Hippocampal formation (tissue), 2 donors: ENCODE measurements at regions not wholly inside any gene's neighbourhood (a gene's known extent, or its start where the extent isn't known, plus 50 kb on each side); places are given as distances from the start of the nearest gene placed in this dataset.
"Not testable (repeated sequence)": the region's sequence is repeated elsewhere in the genome, so short reads cannot be mapped to it uniquely, and the experiment has no call there.

Experiments
- DNase-seq, 2 donors: peaks; one replicate each; lab custom pipeline; 2025; lab: John Stamatoyannopoulos, UW

GRCh38 chr21:23613014-23613413, 1994.3 kb downstream of the MRPL39 start:
- DNase-seq: no peak

DNA sequence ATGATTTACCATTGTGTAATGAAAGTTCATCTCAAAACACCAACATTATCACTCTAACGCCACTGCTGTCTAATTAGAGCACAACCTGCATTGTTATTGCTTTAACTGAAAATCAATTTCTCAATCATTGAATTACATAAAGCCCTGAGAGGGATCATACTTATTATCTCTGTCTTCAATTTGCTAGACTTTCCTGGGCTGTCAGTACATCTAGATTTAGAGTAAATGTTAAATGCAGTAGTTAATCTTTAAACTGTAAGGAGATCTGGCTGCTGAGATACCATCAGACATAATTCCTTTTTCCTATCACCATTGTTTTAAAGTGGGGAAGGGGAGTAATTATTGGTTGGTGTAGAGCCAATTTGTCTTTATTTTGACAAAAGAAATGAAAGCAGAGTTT, 1995.1 kb downstream of the MRPL39 start:
- no peak for DNase-seq

- DNase-seq: no peak
Observed at GRCh38 chr21:23607782-23608431, 1999.4 kb downstream of the MRPL39 start.

DNA sequence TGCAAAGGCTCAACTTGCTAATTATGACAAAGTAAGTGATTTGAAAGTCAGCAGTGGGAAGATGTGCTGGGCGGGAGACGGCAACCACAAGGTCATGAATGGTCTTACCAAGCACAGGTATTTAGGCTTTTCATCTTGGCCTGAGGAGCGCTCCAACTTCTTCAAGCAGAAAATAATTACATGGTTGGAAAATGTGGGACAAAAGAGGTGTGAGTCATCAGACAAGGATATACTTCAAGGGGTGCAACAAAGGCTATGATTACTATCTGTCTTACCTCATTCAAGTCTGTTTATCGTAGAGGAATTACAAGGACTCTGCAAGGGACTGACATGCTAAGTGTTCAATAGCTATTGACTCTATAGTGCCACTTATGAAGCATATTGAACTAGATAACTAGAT, 2005.7 kb downstream of the MRPL39 start:
- DNase-seq: no peak

DNA sequence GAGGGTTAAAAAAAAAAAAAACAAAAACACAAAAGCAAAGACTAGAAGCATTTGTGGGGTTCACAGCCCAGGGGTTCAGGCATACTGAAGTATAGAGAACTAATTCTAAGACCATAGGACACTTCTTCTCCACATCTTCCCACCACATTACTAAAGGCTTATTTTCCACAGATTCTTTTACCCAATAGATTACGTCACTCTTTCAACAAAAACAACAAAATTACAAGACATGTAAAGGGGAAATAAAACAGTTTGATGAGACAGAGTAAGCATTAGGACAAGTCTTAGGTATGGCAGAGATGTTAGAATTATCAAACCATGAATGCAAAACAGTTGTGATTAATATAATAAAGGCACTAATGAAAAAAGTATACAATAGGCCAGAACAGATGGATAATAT, 2013.7 kb downstream of the MRPL39 start:
- no peak for DNase-seq

DNA sequence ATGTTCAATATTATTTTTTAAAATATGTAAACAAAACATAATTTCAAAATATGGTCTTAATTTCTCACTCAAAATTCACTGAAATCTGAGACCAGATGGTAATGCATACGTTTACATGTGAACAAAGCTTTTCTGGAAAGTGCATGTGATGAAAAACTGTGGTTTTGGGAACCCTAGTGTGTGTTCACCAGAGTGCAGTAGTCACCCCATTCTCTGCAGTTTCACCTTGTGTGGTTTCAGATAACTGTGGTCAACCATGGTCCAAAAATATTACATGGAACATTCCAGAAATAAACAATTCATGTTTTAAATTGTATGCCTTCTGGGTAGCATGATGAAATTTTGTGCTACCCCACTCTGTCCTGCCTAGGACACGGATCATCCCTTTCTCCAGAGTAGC, 2021.9 kb downstream of the MRPL39 start:
- no peak for DNase-seq

GRCh38 chr21:23579573-23579972, 2027.7 kb downstream of the MRPL39 start:
- no peak for DNase-seq

- DNase-seq: no peak
Observed at GRCh38 chr21:23578027-23578426, 2029.3 kb downstream of the MRPL39 start.

DNA sequence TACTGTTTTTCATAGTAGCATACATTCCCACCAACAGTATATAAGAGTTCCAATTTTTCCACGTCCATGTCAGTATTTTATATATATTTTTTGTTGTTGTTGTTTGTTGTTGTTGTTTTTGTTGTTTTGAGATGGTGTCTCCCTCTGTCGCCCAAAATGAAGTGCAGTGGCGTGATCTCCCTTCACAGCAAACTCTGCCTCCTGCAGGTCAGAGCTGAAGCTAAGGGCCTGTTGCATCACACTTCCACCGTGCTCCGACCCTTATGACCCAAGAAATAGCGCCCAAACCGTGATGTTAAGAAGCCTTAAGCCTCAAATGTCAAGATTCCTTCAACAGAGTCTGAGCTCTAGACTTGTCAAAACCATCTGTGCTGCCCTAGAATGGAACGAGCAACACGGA, 2032.3 kb downstream of the MRPL39 start:
- DNase-seq: no peak

- DNase-seq: not testable (repeated sequence)
Observed at GRCh38 chr21:23548924-23549323, 2058.4 kb downstream of the MRPL39 start.

- no peak for DNase-seq
Observed at GRCh38 chr21:23543333-23543732, 2063.9 kb downstream of the MRPL39 start.

DNA sequence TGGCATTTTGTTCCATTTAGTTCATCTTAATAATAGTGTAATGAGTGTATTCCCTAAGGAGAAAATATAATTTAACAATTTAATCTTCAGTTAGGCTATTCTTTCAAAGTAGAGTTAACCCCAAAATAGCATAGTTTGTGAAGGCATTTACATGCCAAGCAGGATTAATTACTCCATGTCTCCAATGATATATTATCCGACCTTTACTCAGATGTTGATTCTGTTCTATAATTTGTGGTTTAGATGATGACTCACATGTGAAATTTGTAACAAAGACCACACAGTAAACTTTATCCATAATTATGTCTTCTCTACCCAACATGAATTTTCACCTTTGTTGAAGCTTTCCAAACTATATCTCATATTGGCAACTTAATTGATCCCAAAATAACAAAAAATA, 2065.2 kb downstream of the MRPL39 start:
- DNase-seq: no peak

- DNase-seq: no peak
Observed at GRCh38 chr21:23541571-23541970, 2065.7 kb downstream of the MRPL39 start.

- no peak for DNase-seq
Observed at GRCh38 chr21:23534850-23535249, 2072.4 kb downstream of the MRPL39 start.

GRCh38 chr21:23531444-23531843, 2075.8 kb downstream of the MRPL39 start:
- no peak for DNase-seq

DNA sequence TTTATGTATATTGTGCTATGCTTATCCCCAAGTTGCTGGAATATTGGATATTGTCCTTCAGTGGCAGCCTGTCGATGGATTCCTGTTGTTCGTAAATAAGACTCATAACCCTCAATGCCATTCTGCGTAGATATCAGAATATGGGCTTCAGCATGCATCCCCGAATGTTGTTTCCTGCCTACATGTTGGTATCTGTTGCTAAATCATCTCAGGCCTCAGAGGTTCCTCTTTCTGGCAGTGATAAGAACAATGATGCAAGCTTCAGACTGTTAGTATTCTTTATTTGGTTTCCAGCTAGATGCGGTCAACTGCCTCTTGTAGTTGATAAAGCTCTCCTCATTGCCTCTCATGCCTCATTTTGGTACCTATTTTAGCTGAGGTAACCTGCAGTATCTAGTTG, 2082.6 kb downstream of the MRPL39 start:
- DNase-seq: no peak

DNA sequence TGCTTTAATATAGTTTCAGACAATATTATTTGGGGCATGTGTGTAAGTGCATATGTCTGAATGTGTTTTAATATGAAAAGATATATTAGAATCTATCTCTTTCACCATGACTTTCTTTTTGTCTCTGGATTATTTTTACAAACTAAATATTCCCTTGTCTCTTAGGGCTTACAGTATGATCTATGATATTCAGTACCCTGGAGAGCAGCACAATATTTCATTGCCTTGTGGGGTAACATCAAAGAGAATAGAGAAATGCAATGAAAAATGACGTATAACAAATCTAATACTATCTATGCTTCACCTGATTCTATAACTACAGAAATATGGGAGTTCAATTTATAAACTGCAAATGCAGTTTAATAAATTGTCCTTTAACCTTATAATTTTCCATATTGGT, 2084.5 kb downstream of the MRPL39 start:
- no peak for DNase-seq

DNA sequence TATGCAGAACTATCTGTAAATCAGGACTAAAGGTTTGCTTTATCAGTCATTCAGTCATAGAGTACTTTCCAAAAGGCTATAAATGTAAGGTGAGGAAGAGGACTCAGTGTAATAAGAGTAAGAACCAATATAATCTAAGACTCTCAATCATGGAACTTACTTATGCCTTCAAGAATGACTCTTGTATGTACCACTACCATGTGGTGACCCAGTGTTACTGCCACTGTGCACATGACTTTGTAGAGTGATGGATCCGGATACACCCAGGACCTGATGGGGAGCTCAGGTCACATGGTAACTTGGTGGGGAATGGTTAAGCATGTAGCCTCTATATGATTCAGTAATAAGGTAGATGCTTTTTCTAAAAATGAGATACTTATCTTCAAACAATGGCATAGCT, 2099.8 kb downstream of the MRPL39 start:
- no peak for DNase-seq

DNA sequence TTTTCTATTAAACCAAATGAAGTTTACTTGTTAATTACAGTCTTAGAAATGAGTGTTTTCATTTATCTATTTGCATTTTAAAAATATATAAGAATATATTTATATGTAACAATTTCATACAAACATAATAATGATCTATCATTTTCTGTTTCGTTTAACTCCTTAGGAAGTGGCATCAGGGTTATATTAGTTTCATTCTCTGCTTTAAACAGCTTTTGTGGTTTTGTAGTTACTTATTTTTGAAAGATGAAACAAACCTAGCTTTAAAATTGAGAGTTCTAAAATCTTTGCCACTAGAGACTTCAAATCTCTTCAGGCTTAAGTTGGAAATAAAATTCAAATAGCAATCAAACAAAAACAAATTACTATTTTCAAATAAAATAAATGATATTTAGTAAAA, 2110.6 kb downstream of the MRPL39 start:
- DNase-seq: no peak

- DNase-seq: no peak
Observed at GRCh38 chr21:23488245-23488644, 2119.0 kb downstream of the MRPL39 start.

DNA sequence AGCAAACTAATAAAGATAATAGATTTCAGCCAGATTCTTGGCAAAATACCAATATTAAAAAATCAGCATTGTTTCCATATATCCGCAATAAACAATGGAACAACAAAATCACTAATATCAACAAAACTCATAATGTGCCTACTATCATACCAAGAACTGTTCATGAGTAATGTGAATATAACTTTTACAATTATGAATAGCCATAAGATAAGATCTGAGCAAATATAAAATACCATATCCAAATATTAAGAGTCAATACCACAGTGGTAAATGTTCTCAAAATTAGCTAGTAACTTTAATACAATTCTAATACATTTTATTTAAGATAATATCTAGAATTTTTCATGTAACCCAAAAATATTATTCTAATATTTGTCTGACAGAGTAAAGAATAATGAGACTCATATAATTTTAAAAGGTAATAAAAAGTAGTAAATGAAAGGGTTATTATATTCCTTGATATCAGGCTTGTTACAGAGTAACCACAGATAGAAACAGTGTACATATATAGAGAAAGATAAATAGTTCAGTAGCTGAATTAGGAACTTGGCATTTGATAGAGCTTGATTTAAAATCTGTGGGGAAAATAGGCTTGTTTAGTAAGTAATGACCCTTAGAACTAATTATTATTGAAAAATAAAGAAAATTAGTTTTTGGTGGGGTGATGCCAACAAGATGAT, 2126.6 kb downstream of the MRPL39 start:
- DNase-seq: no peak

DNA sequence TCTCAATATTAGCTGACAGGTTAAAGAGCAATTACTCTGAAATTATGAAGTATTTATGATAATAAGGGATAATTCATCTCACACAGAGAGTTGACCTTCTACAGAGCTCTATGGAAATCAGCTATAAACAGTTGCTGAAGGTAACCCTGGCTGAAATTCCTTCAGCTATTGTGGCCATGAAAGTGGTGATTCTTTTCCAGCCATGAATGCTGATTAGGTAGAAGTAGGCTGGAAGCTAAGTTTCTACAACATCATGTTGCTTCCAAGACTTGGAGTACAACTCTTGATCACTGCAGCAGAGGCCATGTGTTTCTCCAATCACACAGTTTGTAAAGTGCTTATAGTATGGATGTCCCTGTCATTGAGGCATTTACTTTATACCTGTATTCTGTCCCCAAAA, 2128.9 kb downstream of the MRPL39 start:
- DNase-seq: no peak

DNA sequence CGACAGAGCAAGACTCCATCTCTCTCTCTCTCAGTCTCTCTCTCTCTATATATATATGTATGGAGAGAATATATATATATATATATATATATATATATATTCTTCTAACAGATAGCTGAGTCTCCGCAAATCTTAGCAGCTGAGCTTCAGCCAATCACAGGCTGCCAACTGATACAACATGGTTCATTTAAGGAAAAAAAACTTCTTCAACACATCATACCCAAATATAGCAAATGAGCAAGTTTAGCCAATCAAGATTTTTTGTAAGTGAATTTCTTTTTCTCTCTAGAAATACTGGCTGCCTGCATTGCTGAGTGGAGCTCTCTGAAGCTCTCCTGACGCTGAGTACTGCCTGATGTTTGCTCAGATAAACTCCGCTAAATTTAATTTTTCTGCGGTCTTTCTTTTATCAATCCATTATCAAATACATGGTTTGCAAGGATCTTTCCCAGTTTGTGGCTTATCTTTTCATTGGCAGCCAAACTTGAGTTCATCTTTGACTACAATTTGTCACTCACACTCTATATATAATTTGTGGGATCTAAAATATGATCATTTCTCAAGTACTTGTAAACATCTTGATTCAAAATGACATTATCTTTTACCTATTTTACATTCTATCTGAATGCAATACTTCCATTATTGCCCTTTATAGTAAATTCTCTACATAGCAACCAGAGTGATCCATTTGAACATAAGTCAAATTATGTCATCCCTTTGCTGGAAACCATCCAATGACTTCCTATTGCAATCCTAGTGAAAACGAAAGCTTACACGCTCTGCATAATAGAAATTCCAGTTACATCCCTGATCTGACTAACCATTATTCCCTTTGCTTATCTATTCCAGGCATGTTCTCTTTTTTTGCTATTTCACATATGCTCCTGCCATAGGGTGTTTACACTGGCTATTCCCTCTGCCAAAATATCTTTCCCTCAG, 2131.7 kb downstream of the MRPL39 start:
- no peak for DNase-seq
